HEK293 (cell line): ENCODE measurements at regions not wholly inside any gene's neighbourhood (a gene's known extent, or its start where the extent isn't known, plus 50 kb on each side); places are given as distances from the start of the nearest gene placed in this dataset.
A peak's percentile ranks its signal among the peaks of the same experiment; 100 is the strongest.

Experiments
- GLIS1 ChIP-seq: fragments of 450-650 bp; formaldehyde crosslinking; IDR thresholded peaks from 2 replicates; pipeline ENCODE4 v1.5.1; 2016; ENCODE audit warnings: missing biosample characterization, missing genetic modification characterization
- KLF8 ChIP-seq: fragments of 450-650 bp; formaldehyde crosslinking; IDR thresholded peaks from 2 replicates; pipeline ENCODE4 v1.5.1; 2016; ENCODE audit warnings: missing biosample characterization, missing genetic modification characterization
- MYNN ChIP-seq: fragments of 450-650 bp; formaldehyde crosslinking; IDR thresholded peaks from 2 replicates; pipeline ENCODE4 v1.5.1; 2016; ENCODE audit warnings: missing biosample characterization, missing genetic modification characterization, borderline replicate concordance
- PRDM1 ChIP-seq: fragments of 450-650 bp; formaldehyde crosslinking; IDR thresholded peaks from 2 replicates; pipeline ENCODE4; 2016; ENCODE audit warnings: missing biosample characterization, missing genetic modification characterization
- SCRT2 ChIP-seq: fragments of 450-650 bp; formaldehyde crosslinking; IDR thresholded peaks from 2 replicates; pipeline ENCODE4 v1.5.1; 2016; ENCODE audit warnings: missing biosample characterization, missing genetic modification characterization
- ZEB2 ChIP-seq: fragments of 450-650 bp; formaldehyde crosslinking; IDR thresholded peaks from 2 replicates; pipeline ENCODE4 v1.5.1; 2016; ENCODE audit warnings: missing biosample characterization, missing genetic modification characterization
- ZFP69B ChIP-seq: fragments of 450-650 bp; formaldehyde crosslinking; IDR thresholded peaks from 2 replicates; pipeline ENCODE4 v1.5.1; 2016; ENCODE audit warnings: missing biosample characterization, missing genetic modification characterization
- ZIC2 ChIP-seq: fragments of 450-650 bp; formaldehyde crosslinking; IDR thresholded peaks from 2 replicates; pipeline ENCODE4 v1.5.1; 2016; ENCODE audit warnings: missing biosample characterization, missing genetic modification characterization
- ZNF112 ChIP-seq: fragments of 450-650 bp; formaldehyde crosslinking; IDR thresholded peaks from 2 replicates; pipeline ENCODE4 v1.5.0; 2017; ENCODE audit warnings: missing biosample characterization, missing genetic modification characterization
- ZNF121 ChIP-seq: fragments of 450-650 bp; formaldehyde crosslinking; IDR thresholded peaks from 2 replicates; pipeline ENCODE4 v1.5.1; 2016; ENCODE audit warnings: missing biosample characterization, missing genetic modification characterization
- ZNF140 ChIP-seq: fragments of 450-650 bp; formaldehyde crosslinking; IDR thresholded peaks from 2 replicates; pipeline ENCODE4 v1.5.1; 2016; ENCODE audit warnings: missing biosample characterization, missing genetic modification characterization
- ZNF16 ChIP-seq: fragments of 450-650 bp; formaldehyde crosslinking; IDR thresholded peaks from 2 replicates; pipeline ENCODE4 v1.5.1; 2016; ENCODE audit warnings: low read depth, missing biosample characterization, missing genetic modification characterization
- ZNF2 ChIP-seq: fragments of 450-650 bp; formaldehyde crosslinking; IDR thresholded peaks from 2 replicates; pipeline ENCODE4 v1.5.1; 2016; ENCODE audit warnings: missing biosample characterization, missing genetic modification characterization
- ZNF23 ChIP-seq: fragments of 450-650 bp; formaldehyde crosslinking; IDR thresholded peaks from 2 replicates; pipeline ENCODE4 v1.5.1; 2016; ENCODE audit warnings: missing biosample characterization, missing genetic modification characterization, borderline replicate concordance
- ZNF266 ChIP-seq: fragments of 450-650 bp; formaldehyde crosslinking; IDR thresholded peaks from 2 replicates; pipeline ENCODE4 v1.5.1; 2016; ENCODE audit warnings: missing biosample characterization, missing genetic modification characterization, low read depth
- ZNF280D ChIP-seq: fragments of 450-650 bp; formaldehyde crosslinking; IDR thresholded peaks from 2 replicates; pipeline ENCODE4 v1.5.1; 2016; ENCODE audit warnings: missing biosample characterization, missing genetic modification characterization
- ZNF335 ChIP-seq: fragments of 450-650 bp; formaldehyde crosslinking; conservative IDR thresholded peaks from 2 replicates; pipeline ENCODE4 v1.5.1; 2016; ENCODE audit warnings: missing biosample characterization, missing genetic modification characterization
- ZNF37A ChIP-seq: fragments of 450-650 bp; IDR thresholded peaks from 2 replicates; pipeline ENCODE4 v1.5.1; 2018; ENCODE audit warnings: missing biosample characterization, missing genetic modification characterization
- ZNF426 ChIP-seq: fragments of 450-650 bp; formaldehyde crosslinking; IDR thresholded peaks from 2 replicates; pipeline ENCODE4 v1.5.1; 2017; ENCODE audit warnings: missing biosample characterization, missing genetic modification characterization, mild to moderate bottlenecking, inconsistent platforms, moderate library complexity
- ZNF488 ChIP-seq: fragments of 450-650 bp; formaldehyde crosslinking; IDR thresholded peaks from 2 replicates; pipeline ENCODE4 v1.5.1; 2016; ENCODE audit warnings: missing biosample characterization, missing genetic modification characterization
- ZNF518A ChIP-seq: fragments of 450-650 bp; formaldehyde crosslinking; conservative IDR thresholded peaks from 2 replicates; pipeline ENCODE4 v1.5.1; 2016; ENCODE audit warnings: low read depth, missing biosample characterization, missing genetic modification characterization
- ZNF529 ChIP-seq: fragments of 450-650 bp; formaldehyde crosslinking; IDR thresholded peaks from 2 replicates; pipeline ENCODE4 v1.5.1; 2017; ENCODE audit warnings: missing genetic modification characterization, missing biosample characterization; ENCODE audit not compliant: insufficient replicate concordance
- ZNF544 ChIP-seq: fragments of 450-650 bp; formaldehyde crosslinking; IDR thresholded peaks from 2 replicates; pipeline ENCODE4 v1.5.0; 2017; ENCODE audit warnings: missing biosample characterization, missing genetic modification characterization
- ZNF610 ChIP-seq: fragments of 450-650 bp; formaldehyde crosslinking; IDR thresholded peaks from 2 replicates; pipeline ENCODE4 v1.5.1; 2016; ENCODE audit warnings: missing biosample characterization, missing genetic modification characterization, borderline replicate concordance
- ZNF645 ChIP-seq: fragments of 450-650 bp; formaldehyde crosslinking; IDR thresholded peaks from 2 replicates; pipeline ENCODE4; 2016; ENCODE audit warnings: missing biosample characterization, missing genetic modification characterization
- ZNF660 ChIP-seq: fragments of 450-650 bp; IDR thresholded peaks from 2 replicates; pipeline ENCODE4 v1.5.1; 2018; ENCODE audit warnings: missing biosample characterization, mild to moderate bottlenecking, missing genetic modification characterization
- ZNF701 ChIP-seq: fragments of 450-650 bp; formaldehyde crosslinking; IDR thresholded peaks from 2 replicates; pipeline ENCODE4 v1.5.1; 2016; ENCODE audit warnings: missing biosample characterization, missing genetic modification characterization
- ZNF707 ChIP-seq: fragments of 450-650 bp; formaldehyde crosslinking; IDR thresholded peaks from 2 replicates; pipeline ENCODE4 v1.5.1; 2016; ENCODE audit warnings: missing biosample characterization, missing genetic modification characterization
- ZNF785 ChIP-seq: fragments of 450-650 bp; formaldehyde crosslinking; IDR thresholded peaks from 2 replicates; pipeline ENCODE4 v1.5.1; 2016; ENCODE audit warnings: missing biosample characterization, missing genetic modification characterization
- ZNF837 ChIP-seq: fragments of 450-650 bp; formaldehyde crosslinking; IDR thresholded peaks from 2 replicates; pipeline ENCODE4 v1.5.1; 2016; ENCODE audit warnings: missing biosample characterization, missing genetic modification characterization
- ZSCAN18 ChIP-seq: fragments of 450-650 bp; formaldehyde crosslinking; IDR thresholded peaks from 2 replicates; pipeline ENCODE4 v1.5.1; 2016; ENCODE audit warnings: missing biosample characterization, missing genetic modification characterization
- ZSCAN30 ChIP-seq: fragments of 450-650 bp; IDR thresholded peaks from 2 replicates; pipeline ENCODE4 v1.5.1; 2018; ENCODE audit warnings: missing biosample characterization, mild to moderate bottlenecking, missing genetic modification characterization, moderate library complexity

- no peak for TF ChIP-seq ZNF518A (tag by site-specific recombination)
- TF ChIP-seq ZEB2 (tag by site-specific recombination) = no peak
- no peak for TF ChIP-seq ZNF2 (tag by site-specific recombination)
- no peak for TF ChIP-seq ZNF23
- TF ChIP-seq ZNF426 = no peak
- no peak for TF ChIP-seq ZNF785
- TF ChIP-seq ZNF16 (tag by site-specific recombination) = no peak
- TF ChIP-seq ZSCAN18 (tag by site-specific recombination) = no peak
- TF ChIP-seq ZNF529 = no peak
- no peak for TF ChIP-seq ZNF266 (tag by site-specific recombination)
- no peak for TF ChIP-seq ZNF140 (tag by site-specific recombination)
- peak; percentile 46; the same call in 1 of the 2 replicates for TF ChIP-seq ZNF660 (tag by site-specific recombination)
- TF ChIP-seq ZNF335 = no peak
- TF ChIP-seq ZNF544 = peak; percentile 84
- TF ChIP-seq ZIC2 (tag by site-specific recombination) = no peak
- no peak for TF ChIP-seq ZNF701 (tag by site-specific recombination)
- no peak for TF ChIP-seq ZFP69B (tag by site-specific recombination)
- no peak for TF ChIP-seq ZSCAN30 (tag by site-specific recombination)
- TF ChIP-seq GLIS1 = no peak
- TF ChIP-seq ZNF488 (tag by site-specific recombination) = no peak
- no peak for TF ChIP-seq ZNF837
- no peak for TF ChIP-seq SCRT2 (tag by site-specific recombination)
- no peak for TF ChIP-seq ZNF610 (tag by site-specific recombination)
- no peak for TF ChIP-seq MYNN
- no peak for TF ChIP-seq ZNF645 (tag by site-specific recombination)
- TF ChIP-seq ZNF112 (tag by site-specific recombination) = peak; percentile 76
- TF ChIP-seq ZNF37A (tag by site-specific recombination) = peak; percentile 69
- TF ChIP-seq ZNF280D (tag by site-specific recombination) = no peak
- TF ChIP-seq PRDM1 = no peak
- no peak for TF ChIP-seq ZNF121 (tag by site-specific recombination)
- TF ChIP-seq KLF8 (tag by site-specific recombination) = no peak
- TF ChIP-seq ZNF707 (tag by site-specific recombination) = no peak
These were observed 461.3 kb upstream of the CLINT1 start (continued) for GRCh38 chr5:158320178-158320674.
